GM21825 (cell line): ENCODE measurements at regions not wholly inside any gene's neighbourhood (a gene's known extent, or its start where the extent isn't known, plus 50 kb on each side); places are given as distances from the start of the nearest gene placed in this dataset.
"Not testable (repeated sequence)": the region's sequence is repeated elsewhere in the genome, so short reads cannot be mapped to it uniquely, and the experiment has no call there.

Experiments
- ATAC-seq: cut with Tn5 transposase; IDR thresholded peaks from one replicate; pipeline ENCODE4 v1.9.1; 2021; ENCODE audit warnings: mild to moderate bottlenecking, moderate library complexity; ENCODE audit not compliant: unreplicated experiment

DNA sequence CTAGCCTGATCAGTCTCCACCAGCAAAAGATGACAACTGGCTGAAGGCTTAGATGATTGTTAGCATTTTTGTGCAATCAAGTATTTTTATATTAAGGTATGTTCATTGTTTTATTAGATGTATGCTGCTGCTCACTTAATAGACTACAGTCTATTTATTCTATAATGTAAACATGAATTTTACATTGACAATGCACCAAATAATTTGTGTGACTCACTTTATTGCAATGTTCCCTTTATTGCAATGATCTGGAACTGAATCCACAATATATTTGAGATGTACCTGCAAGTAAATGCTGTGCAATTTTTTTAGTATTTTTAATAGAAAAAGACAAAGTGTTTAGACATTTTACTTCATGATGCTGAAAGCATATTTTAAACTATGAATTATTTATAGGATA lies 896.5 kb downstream of the AMY1C start:
- no peak for ATAC-seq

DNA sequence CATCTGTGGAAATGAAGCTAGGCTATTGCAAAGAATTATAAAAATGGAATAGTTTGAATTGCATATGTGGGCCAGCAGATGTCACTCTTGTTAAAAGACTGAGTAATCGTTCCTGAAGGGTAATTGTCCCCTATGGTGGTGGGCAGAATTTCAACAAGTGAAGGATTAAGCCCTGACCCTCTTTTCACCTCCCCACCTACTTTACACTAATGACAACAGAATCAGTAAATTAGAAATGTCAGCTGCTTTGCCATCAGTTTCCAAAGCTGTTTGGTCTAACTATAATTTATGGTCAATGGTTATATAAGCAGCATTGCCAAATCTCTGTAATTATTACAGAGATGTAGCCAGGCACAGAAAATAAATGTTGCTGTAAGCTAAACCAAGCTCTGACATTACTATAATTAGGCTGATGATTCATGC lies 898.6 kb downstream of the AMY1C start:
- ATAC-seq, result peak; percentile 76

DNA sequence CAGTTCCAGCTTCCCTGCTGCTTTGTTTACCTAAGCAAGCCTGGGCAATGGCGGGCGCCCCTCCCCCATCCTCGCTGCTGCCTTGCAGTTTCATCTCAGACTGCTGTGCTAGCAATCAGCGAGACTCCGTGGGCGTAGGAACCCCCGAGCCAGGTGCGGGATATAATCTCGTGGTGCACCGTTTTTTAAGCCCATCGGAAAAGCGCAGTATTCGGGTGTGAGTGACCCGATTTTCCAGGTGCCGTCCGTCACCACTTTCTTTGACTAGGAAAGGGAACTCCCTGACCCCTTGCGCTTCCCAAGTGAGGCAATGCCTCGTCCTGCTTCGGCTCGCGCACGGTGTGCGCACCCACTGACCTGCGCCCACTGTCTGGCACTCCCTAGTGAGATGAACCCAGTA lies 914.7 kb downstream of the AMY1C start:
- ATAC-seq, result not testable (repeated sequence)

GRCh38 chr1:104665300-104665699 lies 915.6 kb downstream of the AMY1C start:
- no peak for ATAC-seq

- ATAC-seq, result no peak
Observed at GRCh38 chr1:104671684-104672353, 922.1 kb downstream of the AMY1C start.

- ATAC-seq, result no peak
Observed at GRCh38 chr1:104699433-104699832, 949.7 kb downstream of the AMY1C start.

GRCh38 chr1:104702731-104703130 lies 953.0 kb downstream of the AMY1C start:
- ATAC-seq, result no peak

DNA sequence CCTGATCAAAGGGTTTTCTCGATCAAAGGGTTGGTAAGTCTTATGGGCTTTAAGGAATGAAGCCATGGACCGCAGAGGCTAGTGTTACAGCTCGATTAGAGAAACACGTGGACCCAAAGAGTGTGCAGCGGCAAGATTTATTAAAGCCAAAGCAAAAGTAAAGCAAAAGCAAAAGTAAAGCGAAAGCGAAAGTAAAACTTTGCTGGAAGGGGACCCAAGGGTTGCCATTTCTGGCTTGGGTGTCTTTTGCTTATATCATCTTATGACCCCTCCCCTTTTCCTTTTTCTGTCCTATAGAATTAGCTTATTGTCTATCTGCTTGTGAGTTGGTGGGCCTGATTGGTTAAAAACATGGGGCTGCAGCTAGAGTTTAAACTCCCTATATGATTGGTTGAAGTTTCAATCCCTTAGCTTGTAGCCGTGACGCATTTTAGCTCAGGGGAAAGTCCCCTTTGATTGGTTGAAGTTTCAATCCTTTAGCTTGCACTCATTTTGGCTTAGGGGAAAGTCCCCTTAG lies 957.0 kb downstream of the AMY1C start:
- no peak for ATAC-seq

DNA sequence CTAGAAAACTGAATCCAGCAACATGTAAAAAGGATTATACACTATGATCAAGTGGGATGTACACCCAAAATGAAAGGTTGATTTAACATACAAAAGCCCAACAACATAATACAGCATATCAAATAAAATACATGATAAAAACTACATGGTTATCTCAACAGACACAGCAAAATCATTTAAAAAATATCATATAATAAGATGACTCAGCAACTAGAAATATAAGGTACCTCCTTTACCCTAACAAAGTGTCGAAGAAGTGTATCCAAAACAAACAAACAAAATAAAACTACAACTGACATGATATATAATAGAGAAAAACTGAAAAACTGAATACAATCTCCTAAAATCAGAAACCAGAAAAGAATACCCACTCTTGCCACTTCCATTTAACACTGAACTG lies 969.1 kb downstream of the AMY1C start:
- no peak for ATAC-seq

DNA sequence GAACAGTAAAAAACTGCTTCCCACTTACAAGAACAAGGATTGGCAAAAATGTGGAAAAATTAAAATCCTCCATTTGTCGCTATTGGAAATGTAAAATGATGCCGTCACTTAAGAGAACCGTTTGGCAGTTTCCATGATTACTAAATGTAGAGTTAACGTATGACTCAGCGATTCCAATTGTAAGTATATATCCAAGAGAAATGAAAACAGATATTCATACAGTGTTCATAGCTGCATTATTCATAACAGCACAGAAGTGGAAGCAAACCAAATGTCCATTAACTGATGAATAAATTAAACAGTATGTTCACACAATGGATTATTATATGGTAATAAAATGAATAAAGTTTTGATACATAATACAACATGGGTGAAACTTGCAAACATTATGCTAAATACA lies 971.0 kb downstream of the AMY1C start:
- no peak for ATAC-seq

DNA sequence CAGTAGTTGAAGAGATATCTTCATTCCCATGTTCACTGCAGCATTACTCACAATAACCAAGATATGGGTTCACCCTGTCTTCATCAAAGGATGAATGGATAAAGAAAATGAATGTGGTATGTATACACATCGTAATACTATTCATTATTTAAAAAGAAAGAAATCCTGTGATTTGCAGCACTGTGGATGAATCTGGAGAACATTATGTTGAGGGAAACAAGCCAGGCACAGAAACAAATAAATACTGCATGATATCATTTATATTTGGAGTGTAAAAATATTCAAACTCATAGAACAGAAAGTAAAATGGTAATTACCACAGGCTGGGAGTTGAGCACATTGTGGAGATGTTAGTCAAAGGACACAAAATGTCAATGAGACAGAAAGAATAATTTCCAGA lies 977.2 kb downstream of the AMY1C start:
- no peak for ATAC-seq

- no peak for ATAC-seq
Observed at GRCh38 chr1:104733866-104734265, 984.2 kb downstream of the AMY1C start.

- no peak for ATAC-seq
Observed at GRCh38 chr1:104745875-104746274, 996.2 kb downstream of the AMY1C start.

- peak; percentile 63 for ATAC-seq
Observed at GRCh38 chr1:104746994-104747393, 997.3 kb downstream of the AMY1C start.

DNA sequence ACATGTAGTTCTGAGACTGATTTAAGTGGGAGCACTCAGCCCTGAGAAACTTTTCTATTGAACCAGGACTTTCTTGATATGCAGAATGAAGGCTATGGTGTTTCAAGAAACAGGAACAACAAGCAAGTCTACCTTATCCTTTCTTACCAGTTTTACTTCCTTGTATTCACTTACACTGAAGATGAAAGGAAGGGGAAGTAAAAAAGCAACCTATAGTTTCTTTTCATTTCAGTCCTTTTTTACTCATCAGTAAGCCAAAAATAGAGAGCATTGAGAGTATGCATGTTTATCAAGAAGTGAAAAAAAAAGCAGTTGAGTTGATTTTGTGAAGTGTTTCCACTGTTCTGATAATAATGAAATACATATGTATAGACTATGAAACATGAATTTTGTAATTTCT lies 1010.3 kb downstream of the AMY1C start:
- peak; percentile 96 for ATAC-seq

- no peak for ATAC-seq
Observed at GRCh38 chr1:104761961-104762570, 1012.4 kb downstream of the AMY1C start.

GRCh38 chr1:104765085-104765484 lies 1015.4 kb downstream of the AMY1C start:
- ATAC-seq, result peak; percentile 79

GRCh38 chr1:104768466-104768865 lies 1018.8 kb downstream of the AMY1C start:
- ATAC-seq, result peak; percentile 73

DNA sequence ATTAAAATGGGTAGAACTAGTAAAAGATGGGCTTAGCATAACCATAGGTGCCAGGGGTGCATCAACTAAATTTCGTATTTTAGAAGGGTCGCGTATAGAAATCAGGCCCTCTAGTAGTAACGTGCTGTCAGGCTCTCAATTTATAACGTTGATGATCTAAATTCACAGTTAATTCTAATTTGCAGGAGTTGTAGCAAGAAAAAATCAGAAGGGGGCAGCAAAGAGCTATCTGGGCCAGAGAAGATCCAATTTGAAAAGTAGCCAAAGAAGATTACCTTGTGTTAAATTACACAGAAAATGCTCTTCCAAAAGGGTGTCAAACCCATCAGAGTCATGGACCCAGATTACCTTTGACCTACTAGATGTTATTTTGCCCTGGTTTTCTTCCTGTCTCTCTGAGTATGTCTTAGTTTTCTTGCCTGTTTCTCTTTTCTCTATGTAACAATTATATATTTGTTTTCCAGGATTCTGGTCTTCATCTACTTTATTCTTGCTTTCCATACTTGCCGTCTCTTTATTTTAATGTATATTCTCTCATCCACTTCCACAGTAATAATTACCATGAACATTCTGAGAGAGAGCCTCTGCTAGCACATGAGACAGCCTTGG lies 1030.9 kb downstream of the AMY1C start:
- no peak for ATAC-seq

- no peak for ATAC-seq
Observed at GRCh38 chr1:104785575-104786187, 1036.0 kb downstream of the AMY1C start.

GRCh38 chr1:104787866-104788510 lies 1038.3 kb downstream of the AMY1C start:
- no peak for ATAC-seq
